CMK (cell line): ENCODE measurements at regions not wholly inside any gene's neighbourhood (a gene's known extent, or its start where the extent isn't known, plus 50 kb on each side); places are given as distances from the start of the nearest gene placed in this dataset.
"Not testable (repeated sequence)": the region's sequence is repeated elsewhere in the genome, so short reads cannot be mapped to it uniquely, and the experiment has no call there.

Experiments used
- DNase-seq: peaks from one replicate; pipeline ENCODE4 v3.0.0-alpha.2; 2010; ENCODE audit warnings: low read depth

GRCh38 chr14:59116984-59117415 is 71.5 kb upstream of the DAAM1 start:
- no peak for DNase-seq

GRCh38 chr14:59117754-59118528 is 70.5 kb upstream of the DAAM1 start:
- DNase-seq = no peak

GRCh38 chr14:59120921-59121320 is 67.5 kb upstream of the DAAM1 start:
- no peak for DNase-seq

- DNase-seq = no peak
These were observed 64.9 kb upstream of the DAAM1 start for GRCh38 chr14:59123531-59123930.

- DNase-seq = no peak
These were observed 64.5 kb upstream of the DAAM1 start for GRCh38 chr14:59123975-59124374.

- no peak for DNase-seq
These were observed 63.3 kb upstream of the DAAM1 start for GRCh38 chr14:59125156-59125555.

GRCh38 chr14:59126714-59127436 is 61.6 kb upstream of the DAAM1 start:
- DNase-seq = peak; percentile 4

GRCh38 chr14:59127437-59127732 is 61.1 kb upstream of the DAAM1 start:
- no peak for DNase-seq

- no peak for DNase-seq
These were observed 58.0 kb upstream of the DAAM1 start for GRCh38 chr14:59130462-59130861.

- no peak for DNase-seq
These were observed 56.3 kb upstream of the DAAM1 start for GRCh38 chr14:59131938-59132795.

- DNase-seq = no peak
These were observed 55.5 kb upstream of the DAAM1 start for GRCh38 chr14:59132796-59133494.

- DNase-seq = no peak
These were observed 54.8 kb upstream of the DAAM1 start for GRCh38 chr14:59133709-59134108.

- DNase-seq = no peak
These were observed 54.2 kb upstream of the DAAM1 start for GRCh38 chr14:59134307-59134706.

- no peak for DNase-seq
These were observed 51.2 kb upstream of the DAAM1 start for GRCh38 chr14:59137256-59137655.

GRCh38 chr14:59138576-59138975 is 49.9 kb upstream of the DAAM1 start:
- DNase-seq = not testable (repeated sequence)
